LNCaP clone FGC (cell line): ENCODE measurements at regions not wholly inside any gene's neighbourhood (a gene's known extent, or its start where the extent isn't known, plus 50 kb on each side); places are given as distances from the start of the nearest gene placed in this dataset.

ENCODE experiments used
- DNase-seq: peaks from one replicate; pipeline ENCODE4 v3.0.0-alpha.2; 2011; ENCODE audit warnings: low read depth
- H3K4me3 ChIP-seq: 2 replicates; pipeline ENCODE4 v1.5.1; 2011; ENCODE audit warnings: mild to moderate bottlenecking, low read depth, low read length, control low read depth
- TF ChIP-seq, protein P1 (sequence below): IDR thresholded peaks from 2 replicates; pipeline ENCODE4 v1.5.1; 2012; ENCODE audit warnings: mild to moderate bottlenecking; ENCODE audit not compliant: control insufficient read depth, insufficient read depth; ENCODE audit errors: extremely low read depth

DNA sequence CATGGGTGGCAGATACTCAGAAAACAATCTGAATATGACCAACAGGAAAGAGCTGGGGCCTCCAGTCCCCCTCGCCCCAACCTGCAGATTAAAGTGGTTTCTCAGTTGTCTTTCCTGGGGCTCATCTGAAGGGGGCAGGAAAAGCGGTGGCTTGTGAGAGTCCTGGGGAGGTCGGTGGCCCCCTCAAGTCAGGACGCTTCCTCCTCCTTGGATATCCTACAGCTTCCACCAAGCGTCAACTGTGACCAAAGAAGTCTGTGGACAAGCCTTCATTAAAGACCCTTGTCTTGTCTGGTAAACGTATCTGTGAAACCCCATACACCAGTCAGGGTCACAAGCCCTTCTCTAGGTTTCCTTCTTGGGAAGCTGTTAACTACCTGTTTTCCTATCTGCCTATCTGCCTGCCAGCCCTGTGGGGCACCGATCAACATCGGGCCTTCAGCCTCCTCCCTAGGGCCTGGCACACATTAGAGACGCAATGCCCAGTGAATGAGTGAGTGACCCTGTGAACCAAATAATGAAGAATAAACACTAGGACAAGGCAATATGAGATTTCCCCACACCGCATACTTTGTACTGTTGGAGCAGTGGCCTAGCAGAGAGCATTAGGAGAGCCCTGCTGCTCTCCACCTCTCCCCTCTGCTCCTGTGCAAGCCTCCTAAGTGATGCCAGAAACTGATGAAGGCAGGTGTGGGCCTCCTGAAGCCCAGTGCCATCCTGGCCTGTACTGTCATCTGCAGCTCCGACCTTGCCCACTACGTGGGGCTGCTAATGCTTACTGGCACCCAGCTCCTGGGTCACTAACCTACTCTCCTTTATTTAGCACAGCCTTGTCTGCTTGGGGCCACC lies 1317.8 kb downstream of the UQCRFS1 start:
- H3K4me3 ChIP-seq = no peak overlapping the region
- no peak for DNase-seq
- TF ChIP-seq, protein P1, sequence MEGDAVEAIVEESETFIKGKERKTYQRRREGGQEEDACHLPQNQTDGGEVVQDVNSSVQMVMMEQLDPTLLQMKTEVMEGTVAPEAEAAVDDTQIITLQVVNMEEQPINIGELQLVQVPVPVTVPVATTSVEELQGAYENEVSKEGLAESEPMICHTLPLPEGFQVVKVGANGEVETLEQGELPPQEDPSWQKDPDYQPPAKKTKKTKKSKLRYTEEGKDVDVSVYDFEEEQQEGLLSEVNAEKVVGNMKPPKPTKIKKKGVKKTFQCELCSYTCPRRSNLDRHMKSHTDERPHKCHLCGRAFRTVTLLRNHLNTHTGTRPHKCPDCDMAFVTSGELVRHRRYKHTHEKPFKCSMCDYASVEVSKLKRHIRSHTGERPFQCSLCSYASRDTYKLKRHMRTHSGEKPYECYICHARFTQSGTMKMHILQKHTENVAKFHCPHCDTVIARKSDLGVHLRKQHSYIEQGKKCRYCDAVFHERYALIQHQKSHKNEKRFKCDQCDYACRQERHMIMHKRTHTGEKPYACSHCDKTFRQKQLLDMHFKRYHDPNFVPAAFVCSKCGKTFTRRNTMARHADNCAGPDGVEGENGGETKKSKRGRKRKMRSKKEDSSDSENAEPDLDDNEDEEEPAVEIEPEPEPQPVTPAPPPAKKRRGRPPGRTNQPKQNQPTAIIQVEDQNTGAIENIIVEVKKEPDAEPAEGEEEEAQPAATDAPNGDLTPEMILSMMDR = no peak

DNA sequence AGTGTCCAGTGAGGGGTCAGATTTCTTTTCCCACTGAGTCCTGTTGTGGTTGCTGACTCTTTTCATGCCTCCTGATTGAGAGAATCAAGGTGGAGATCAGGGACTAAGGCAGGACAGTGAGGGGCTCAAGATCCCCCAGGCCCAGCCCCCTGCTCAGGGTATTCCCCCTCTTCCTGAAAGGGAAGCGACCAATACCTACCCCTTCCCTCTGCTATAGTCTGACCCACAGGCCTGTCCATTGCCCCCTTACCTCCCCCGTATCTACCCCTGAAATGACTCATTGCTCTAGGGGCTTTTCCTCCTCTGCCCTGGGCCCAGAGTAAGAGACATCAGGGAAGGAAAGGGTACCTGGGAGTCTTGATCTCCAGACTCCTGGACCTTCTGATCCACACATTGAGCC lies 1320.5 kb downstream of the UQCRFS1 start:
- H3K4me3 ChIP-seq = no peak overlapping the region
- TF ChIP-seq, protein P1 = no peak
- no peak for DNase-seq

DNA sequence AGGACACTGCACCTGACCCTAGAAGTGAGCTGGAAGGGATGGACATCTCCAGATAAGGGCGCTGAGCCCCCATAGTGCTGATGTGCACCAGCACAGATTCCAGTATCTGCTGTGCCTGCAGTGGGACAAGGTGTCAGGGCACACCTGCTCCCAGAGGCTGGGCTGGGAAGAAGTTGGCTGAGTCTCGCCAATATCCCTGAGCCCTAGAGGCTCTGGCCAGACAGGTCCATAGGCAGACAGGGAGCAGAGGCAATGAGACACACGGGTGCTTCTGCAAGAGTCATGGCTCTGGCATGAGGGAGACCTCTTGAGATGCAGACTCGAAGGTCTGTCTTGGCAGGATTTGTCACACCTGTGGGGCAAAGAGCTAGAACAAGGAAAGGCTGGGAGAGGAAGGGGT lies 1321.5 kb downstream of the UQCRFS1 start:
- TF ChIP-seq, protein P1 = no peak
- no peak overlapping the region for H3K4me3 ChIP-seq
- DNase-seq = no peak

DNA sequence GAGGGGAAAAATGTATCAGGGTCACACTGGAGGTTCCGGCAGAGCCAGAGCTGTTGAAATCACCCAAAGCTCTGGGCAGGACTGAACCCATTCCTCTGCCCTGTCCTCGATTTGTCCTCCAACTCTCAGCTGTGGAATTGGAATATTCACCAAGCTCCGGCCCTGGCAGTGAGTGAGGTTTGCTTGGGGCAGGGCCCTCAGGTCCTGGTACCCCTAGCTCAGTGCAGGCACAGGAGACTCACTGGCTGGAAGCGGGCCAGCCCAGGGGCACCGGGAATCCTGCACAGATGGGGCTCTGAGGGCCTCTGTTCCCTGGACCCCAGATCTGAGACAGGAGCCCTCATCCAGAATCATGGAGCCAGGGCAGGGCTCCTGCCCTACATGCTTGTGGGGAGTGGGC lies 1322.3 kb downstream of the UQCRFS1 start:
- H3K4me3 ChIP-seq = no peak overlapping the region
- TF ChIP-seq, protein P1 = no peak
- DNase-seq = no peak

- no peak for DNase-seq
- TF ChIP-seq, protein P1 = no peak
- no peak overlapping the region for H3K4me3 ChIP-seq
Observed at GRCh38 chr19:27890206-27890605, 1322.7 kb downstream of the UQCRFS1 start.

- TF ChIP-seq, protein P1 = no peak
- H3K4me3 ChIP-seq = no peak overlapping the region
Observed at GRCh38 chr19:27889156-27889555, 1323.8 kb downstream of the UQCRFS1 start.

GRCh38 chr19:27887946-27888345 lies 1325.0 kb downstream of the UQCRFS1 start:
- no peak for DNase-seq
- no peak overlapping the region for H3K4me3 ChIP-seq
- TF ChIP-seq, protein P1 = no peak

More at GRCh38 chr19:27889156-27889555, 1323.8 kb downstream of the UQCRFS1 start:
- DNase-seq = no peak
